SW 1271 (cell line): ENCODE measurements at regions not wholly inside any gene's neighbourhood (a gene's known extent, or its start where the extent isn't known, plus 50 kb on each side); places are given as distances from the start of the nearest gene placed in this dataset.
"Not testable (repeated sequence)": the region's sequence is repeated elsewhere in the genome, so short reads cannot be mapped to it uniquely, and the experiment has no call there.

Experiments used
- DNase-seq, 2 experiments: peaks; one replicate each; lab custom pipeline; 2025; lab: John Stamatoyannopoulos, UW

- DNase-seq: no peak
Observed at GRCh38 chr12:131618303-131618658, 92.6 kb upstream of the SFSWAP start.

- no peak for DNase-seq
Observed at GRCh38 chr12:131618701-131619100, 92.2 kb upstream of the SFSWAP start.

- DNase-seq: no peak
Observed at GRCh38 chr12:131619106-131619642, 91.7 kb upstream of the SFSWAP start.

- no peak for DNase-seq
Observed at GRCh38 chr12:131619736-131620506, 91.0 kb upstream of the SFSWAP start.

- DNase-seq: no peak
Observed at GRCh38 chr12:131620520-131620919, 90.4 kb upstream of the SFSWAP start.

- no peak for DNase-seq
Observed at GRCh38 chr12:131620946-131621681, 89.8 kb upstream of the SFSWAP start.

- DNase-seq: no peak
Observed at GRCh38 chr12:131621701-131622421, 89.0 kb upstream of the SFSWAP start.

- DNase-seq: no peak
Observed at GRCh38 chr12:131622422-131622955, 88.4 kb upstream of the SFSWAP start.

GRCh38 chr12:131623404-131624368, 87.2 kb upstream of the SFSWAP start:
- DNase-seq: peak in 1 of 2 experiments; percentile 28

- DNase-seq: not testable (repeated sequence)
Observed at GRCh38 chr12:131624369-131624739, 86.5 kb upstream of the SFSWAP start.

GRCh38 chr12:131624756-131625501, 86.0 kb upstream of the SFSWAP start:
- not testable (repeated sequence) for DNase-seq

GRCh38 chr12:131625966-131626722, 84.7 kb upstream of the SFSWAP start:
- DNase-seq: not testable (repeated sequence)

- DNase-seq: not testable (repeated sequence)
Observed at GRCh38 chr12:131627151-131628022, 83.5 kb upstream of the SFSWAP start.

- DNase-seq: no peak
Observed at GRCh38 chr12:131628023-131628740, 82.7 kb upstream of the SFSWAP start.

- no peak for DNase-seq
Observed at GRCh38 chr12:131628766-131629448, 82.0 kb upstream of the SFSWAP start.

GRCh38 chr12:131631230-131631629, 79.7 kb upstream of the SFSWAP start:
- no peak for DNase-seq
